DND-41 (cell line): ENCODE measurements at regions not wholly inside any gene's neighbourhood (a gene's known extent, or its start where the extent isn't known, plus 50 kb on each side); places are given as distances from the start of the nearest gene placed in this dataset.

Source experiments
- CTCF ChIP-seq: IDR thresholded peaks from 2 replicates; pipeline ENCODE4 v1.5.1; 2012; ENCODE audit warnings: borderline replicate concordance, low read length, moderate library complexity, mild to moderate bottlenecking; ENCODE audit not compliant: poor library complexity, severe bottlenecking; ENCODE audit errors: extremely low read depth
- EZH2 ChIP-seq: IDR thresholded peaks from 3 replicates; pipeline ENCODE4 v1.6.1; 2012; ENCODE audit warnings: borderline replicate concordance, low read depth, mild to moderate bottlenecking, moderate library complexity, low read length, inconsistent platforms; ENCODE audit not compliant: severe bottlenecking

- TF ChIP-seq CTCF (no peak), EZH2 (no peak)
Observed at GRCh38 chr7:47094462-47094861, 487.4 kb downstream of the TNS3 start.
